ENCODE measurements at regions not wholly inside any gene's neighbourhood (a gene's known extent, or its start where the extent isn't known, plus 50 kb on each side); places are given as distances from the start of the nearest gene placed in this dataset.

GRCh38 chr3:10762116-10762515 is 53.9 kb upstream of the SLC6A11 start:
- Histone ChIP-seq H3K4me2 (no peak overlapping the region), H3K9me2 (no peaks in the 10 kb centered on the region), H3K9me3 (no peaks in the 10 kb centered on the region), H2AFZ (ENCODE audit: low read depth) (no peak overlapping the region), H3K4me3 (ENCODE audit: low read depth in 2 of 2, low read length in 1 of 2) (no peak overlapping the region), H3K27me3 (ENCODE audit: insufficient read depth) (no peaks in the 10 kb centered on the region), H4K20me1 (ENCODE audit: insufficient read depth) (no peaks in the 10 kb centered on the region), H3K9ac (no peak overlapping the region), H3K36me3 (replicated peaks in 1 of 2; ENCODE audit: control insufficient read depth in 1 of 2, insufficient read depth in 2 of 2, low read length in 1 of 2) (no peaks in the 10 kb centered on the region), H3K27ac (ENCODE audit: low read depth in 2 of 2, low read length in 1 of 2) (no peak overlapping the region), H3F3A (replicated peaks; ENCODE audit: insufficient read depth) (no peaks in the 10 kb centered on the region), H3K79me2 (ENCODE audit: insufficient read depth) (no peaks in the 10 kb centered on the region), H3K4me1 (ENCODE audit: control insufficient read depth in 1 of 2, insufficient read depth in 2 of 2, low read depth in 1 of 2, low read length in 1 of 2) (no peaks in the 10 kb centered on the region; a peak in 1 of 4 replicates)
- ChIA-PET POLR2A (no interaction called here), CTCF (interaction anchor here (0.9 to 12.7 kb wide), 4 partner anchors 10 to 298 kb away, joined by 3 to 152 read pairs (median 12); no protein-coding TSS in a partner anchor)
- WGBS (ENCODE audit: low lambda C conversion rate), result 20% methylated on average over 5 of the region's 5 CpGs
- no peak for TF ChIP-seq ELF1 (IDR thresholded peaks at IDR 0.05)
- TF ChIP-seq IRF3 (IDR thresholded peaks at IDR 0.05; ENCODE audit: low read depth, low read length), result no peak
- TF ChIP-seq RCOR1 (IDR thresholded peaks at IDR 0.05; ENCODE audit: low read length), result no peak
- no peak for TF ChIP-seq FOXJ3 (CRISPR knock-in tag; IDR thresholded peaks at IDR 0.05)
- no peak for TF ChIP-seq MXI1 (IDR thresholded peaks at IDR 0.05; ENCODE audit: low read depth, low read length)
- TF ChIP-seq USF2 (IDR thresholded peaks at IDR 0.05; ENCODE audit: borderline replicate concordance, low read depth, low read length), result no peak
- TF ChIP-seq MAX (IDR thresholded peaks at IDR 0.05; ENCODE audit: low read depth), result no peak
- TF ChIP-seq RXRA (IDR thresholded peaks at IDR 0.05; ENCODE audit: borderline replicate concordance, low read depth), result no peak
- no peak for TF ChIP-seq YY1 (IDR thresholded peaks at IDR 0.05; ENCODE audit: low read depth)
- TF ChIP-seq FOSL2 (IDR thresholded peaks at IDR 0.05; ENCODE audit: borderline replicate concordance, low read depth), result no peak
- TF ChIP-seq RFX5 (IDR thresholded peaks at IDR 0.05; ENCODE audit: low read length), result no peak
- no peak for TF ChIP-seq EZH2phosphoT487 (IDR thresholded peaks at IDR 0.05; ENCODE audit: borderline replicate concordance, low read depth)
- no peak for TF ChIP-seq MEF2A (IDR thresholded peaks at IDR 0.05; ENCODE audit: borderline replicate concordance, low read depth)
- DNase-seq, result no peak

GRCh38 chr3:10762611-10763247 is 53.3 kb upstream of the SLC6A11 start:
- Histone ChIP-seq H3K4me3 (ENCODE audit: low read depth in 2 of 2, low read length in 1 of 2) (no peak overlapping the region), H3K36me3 (replicated peaks in 1 of 2; ENCODE audit: control insufficient read depth in 1 of 2, insufficient read depth in 2 of 2, low read length in 1 of 2) (no peaks in the 10 kb centered on the region), H3K27me3 (ENCODE audit: insufficient read depth) (no peaks in the 10 kb centered on the region), H3K9me2 (no peaks in the 10 kb centered on the region), H3K79me2 (ENCODE audit: insufficient read depth) (no peaks in the 10 kb centered on the region), H3K4me2 (no peak overlapping the region), H3F3A (replicated peaks; ENCODE audit: insufficient read depth) (no peaks in the 10 kb centered on the region), H3K4me1 (ENCODE audit: control insufficient read depth in 1 of 2, insufficient read depth in 2 of 2, low read depth in 1 of 2, low read length in 1 of 2) (no peaks in the 10 kb centered on the region; a peak in 1 of 4 replicates), H3K9me3 (no peaks in the 10 kb centered on the region), H3K27ac (ENCODE audit: low read depth in 2 of 2, low read length in 1 of 2) (no peak overlapping the region), H3K9ac (no peak overlapping the region), H2AFZ (ENCODE audit: low read depth) (no peak overlapping the region), H4K20me1 (ENCODE audit: insufficient read depth) (no peaks in the 10 kb centered on the region)
- ChIA-PET POLR2A (no interaction called here), CTCF (interaction anchor here (1.0 to 12.7 kb wide), 5 partner anchors 9 to 297 kb away, joined by 3 to 152 read pairs (median 3); no protein-coding TSS in a partner anchor)
- no peak for DNase-seq
- WGBS (ENCODE audit: low lambda C conversion rate), result 40% methylated on average over 2 of the region's 9 CpGs
- TF ChIP-seq RFX5 (IDR thresholded peaks at IDR 0.05; ENCODE audit: low read length) (no peak), CTCF (IDR thresholded peaks at IDR 0.05) (no peak), MAX (IDR thresholded peaks at IDR 0.05; ENCODE audit: low read depth) (no peak), EP300 (IDR thresholded peaks at IDR 0.05; ENCODE audit: borderline replicate concordance in 1 of 2, low read depth in 1 of 2, low read length in 1 of 2) (no peak), NRF1 (IDR thresholded peaks at IDR 0.05; ENCODE audit: low read depth, low read length) (no peak), TAF1 (IDR thresholded peaks at IDR 0.05; ENCODE audit: borderline replicate concordance, low read depth, low read length) (no peak), MEF2A (IDR thresholded peaks at IDR 0.05; ENCODE audit: borderline replicate concordance, low read depth) (no peak), FOXJ3 (CRISPR knock-in tag; IDR thresholded peaks at IDR 0.05) (no peak), MXI1 (IDR thresholded peaks at IDR 0.05; ENCODE audit: low read depth, low read length) (no peak), USF1 (IDR thresholded peaks at IDR 0.05; ENCODE audit: borderline replicate concordance, low read depth) (no peak), PBX3 (IDR thresholded peaks at IDR 0.05) (no peak), RAD21 (IDR thresholded peaks at IDR 0.05; ENCODE audit: low read length) (no peak), RXRA (IDR thresholded peaks at IDR 0.05; ENCODE audit: borderline replicate concordance, low read depth) (no peak)
